ENCODE measurements at regions not wholly inside any gene's neighbourhood (a gene's known extent, or its start where the extent isn't known, plus 50 kb on each side); places are given as distances from the start of the nearest gene placed in this dataset.

GRCh38 chr13:29952245-29952644 lies 101.8 kb upstream of the UBL3 start:
- Histone ChIP-seq H3K27me3 (no peaks in the 10 kb centered on the region), H3K9ac (ENCODE audit: low read depth in 2 of 2, low read length in 2 of 2) (no peak overlapping the region), H3K27ac (no peak overlapping the region), H3K4me3 (no peak overlapping the region), H3K4me1 (no peaks in the 10 kb centered on the region), H3K9me3 (no peaks in the 10 kb centered on the region), H3K36me3 (no peaks in the 10 kb centered on the region)
- no peak for TF ChIP-seq CTCF (IDR thresholded peaks at IDR 0.05)
- DNase-seq, result no peak
- intact Hi-C loops (cut with DNase I), result no loop called here

- intact Hi-C loops (cut with DNase I), result no loop called here
- no peaks in the 10 kb centered on the region for H3K36me3 ChIP-seq
- TF ChIP-seq CTCF (IDR thresholded peaks at IDR 0.05), result no peak
- no peak overlapping the region for H3K27ac ChIP-seq
- H3K4me3 ChIP-seq, result no peak overlapping the region
- H3K9me3 ChIP-seq, result no peaks in the 10 kb centered on the region
- H3K9ac ChIP-seq (ENCODE audit: low read depth in 2 of 2, low read length in 2 of 2), result no peak overlapping the region
- no peaks in the 10 kb centered on the region for H3K27me3 ChIP-seq
- DNase-seq, result no peak
- no peaks in the 10 kb centered on the region for H3K4me1 ChIP-seq
These were observed 98.4 kb upstream of the UBL3 start for GRCh38 chr13:29948791-29949190.

GRCh38 chr13:29948244-29948643 lies 97.8 kb upstream of the UBL3 start:
- TF ChIP-seq CTCF (IDR thresholded peaks at IDR 0.05), result no peak
- no peak overlapping the region for H3K27ac ChIP-seq
- DNase-seq, result no peak
- H3K27me3 ChIP-seq, result no peaks in the 10 kb centered on the region
- H3K9ac ChIP-seq (ENCODE audit: low read depth in 2 of 2, low read length in 2 of 2), result no peak overlapping the region
- H3K9me3 ChIP-seq, result no peaks in the 10 kb centered on the region
- no peak overlapping the region for H3K4me3 ChIP-seq
- no peaks in the 10 kb centered on the region for H3K4me1 ChIP-seq
- no peaks in the 10 kb centered on the region for H3K36me3 ChIP-seq
- intact Hi-C loops (cut with DNase I), result no loop called here

- Histone ChIP-seq H3K27me3 (no peaks in the 10 kb centered on the region), H3K9ac (ENCODE audit: low read depth in 2 of 2, low read length in 2 of 2) (no peak overlapping the region), H3K27ac (no peak overlapping the region), H3K36me3 (no peaks in the 10 kb centered on the region), H3K4me1 (no peaks in the 10 kb centered on the region), H3K4me3 (no peak overlapping the region), H3K9me3 (no peaks in the 10 kb centered on the region)
- no peak for DNase-seq
- intact Hi-C loops (cut with DNase I), result no loop called here
- TF ChIP-seq CTCF (IDR thresholded peaks at IDR 0.05), result no peak
These were observed 97.4 kb upstream of the UBL3 start for GRCh38 chr13:29947839-29948238.

GRCh38 chr13:29946093-29946492 lies 95.7 kb upstream of the UBL3 start:
- no peak overlapping the region for H3K9ac ChIP-seq (ENCODE audit: low read depth in 2 of 2, low read length in 2 of 2)
- H3K27ac ChIP-seq, result no peak overlapping the region
- no peak for DNase-seq
- H3K9me3 ChIP-seq, result no peaks in the 10 kb centered on the region
- H3K36me3 ChIP-seq, result no peaks in the 10 kb centered on the region
- intact Hi-C loops (cut with DNase I), result no loop called here
- no peak for TF ChIP-seq CTCF (IDR thresholded peaks at IDR 0.05)
- H3K4me1 ChIP-seq, result no peaks in the 10 kb centered on the region
- no peaks in the 10 kb centered on the region for H3K27me3 ChIP-seq
- H3K4me3 ChIP-seq, result no peak overlapping the region

GRCh38 chr13:29943686-29944085 lies 93.3 kb upstream of the UBL3 start:
- Histone ChIP-seq H3K36me3 (no peaks in the 10 kb centered on the region), H3K4me1 (no peaks in the 10 kb centered on the region), H3K9ac (ENCODE audit: low read depth in 2 of 2, low read length in 2 of 2) (no peak overlapping the region), H3K9me3 (no peaks in the 10 kb centered on the region), H3K27ac (no peak overlapping the region), H3K4me3 (no peak overlapping the region), H3K27me3 (no peaks in the 10 kb centered on the region)
- intact Hi-C loops (cut with DNase I), result no loop called here
- TF ChIP-seq CTCF (IDR thresholded peaks at IDR 0.05), result no peak
- DNase-seq, result no peak
